Endodermal cell (in vitro differentiated cells): ENCODE measurements at regions not wholly inside any gene's neighbourhood (a gene's known extent, or its start where the extent isn't known, plus 50 kb on each side); places are given as distances from the start of the nearest gene placed in this dataset.

ENCODE experiments used
- DNase-seq: peaks from one replicate; pipeline ENCODE4 v3.0.0-alpha.2; 2017
- H3K27ac ChIP-seq: 2 replicates; pipeline ENCODE4 v1.5.1; 2013; ENCODE audit warnings: mild to moderate bottlenecking, low read depth, low read length, moderate library complexity
- H3K27me3 ChIP-seq: 2 replicates; pipeline ENCODE4 v1.6.1; 2013; ENCODE audit warnings: mild to moderate bottlenecking, low read length, moderate library complexity; ENCODE audit not compliant: insufficient read depth, control insufficient read depth, poor library complexity, severe bottlenecking
- H3K36me3 ChIP-seq: 2 replicates; pipeline ENCODE4 v1.7.0; 2013; ENCODE audit warnings: mild to moderate bottlenecking, low read length, moderate library complexity; ENCODE audit not compliant: control insufficient read depth, insufficient read depth
- H3K4me1 ChIP-seq: one replicate; pipeline ENCODE4 v1.7.0; 2013; ENCODE audit warnings: low read length; ENCODE audit not compliant: control insufficient read depth, insufficient read depth
- H3K4me3 ChIP-seq: 2 replicates; pipeline ENCODE4 v1.5.1; 2013; ENCODE audit warnings: mild to moderate bottlenecking, low read length, moderate library complexity
- H3K9ac ChIP-seq: 2 replicates; pipeline ENCODE4 v1.6.1; 2013; ENCODE audit warnings: mild to moderate bottlenecking, low read length, moderate library complexity; ENCODE audit not compliant: poor library complexity, severe bottlenecking; ENCODE audit errors: extremely low read depth
- H3K9me3 ChIP-seq: 2 replicates; pipeline ENCODE4 v1.6.1; 2013; ENCODE audit warnings: mild to moderate bottlenecking, low read length, moderate library complexity; ENCODE audit not compliant: control insufficient read depth
- H3K27ac Mint-ChIP-seq: 2 replicates; pipeline ENCODE4 v1.8.0; 2020; ENCODE audit warnings: mixed read lengths
- H3K27me3 Mint-ChIP-seq: 2 replicates; pipeline ENCODE4 v1.8.0; 2021; ENCODE audit warnings: mild to moderate bottlenecking, mixed read lengths; ENCODE audit not compliant: insufficient read depth
- H3K36me3 Mint-ChIP-seq: 2 replicates; pipeline ENCODE4 v1.8.0; 2020; ENCODE audit warnings: low read depth, mixed read lengths
- H3K4me1 Mint-ChIP-seq: 2 replicates; pipeline ENCODE4 v1.8.0; 2020; ENCODE audit warnings: mixed read lengths
- H3K4me3 Mint-ChIP-seq: 2 replicates; pipeline ENCODE4 v1.8.0; 2020; ENCODE audit warnings: mild to moderate bottlenecking, moderate library complexity, mixed read lengths
- H3K9me3 Mint-ChIP-seq: 2 replicates; pipeline ENCODE4 v1.8.0; 2020; ENCODE audit warnings: mild to moderate bottlenecking, mixed read lengths
- CTCF ChIP-seq: fragments of 200-600 bp; sonication (generic); conservative IDR thresholded peaks from 2 replicates; pipeline ENCODE4 v1.5.0; 2021; ENCODE audit warnings: antibody characterized with exemption, mild to moderate bottlenecking
- WGBS, 2 experiments: methylation state at CpG; one replicate each; pipeline versions ENCODE4 v1.1.5 to v1.1.7; 2013; ENCODE audit warnings: missing lambda C conversion rate in 2 of 2, mixed read lengths in 1 of 2; ENCODE audit not compliant: insufficient coverage in 1 of 2, insufficient read length in 1 of 2; 5-methylcytosine and 5-hydroxymethylcytosine counted together

DNA sequence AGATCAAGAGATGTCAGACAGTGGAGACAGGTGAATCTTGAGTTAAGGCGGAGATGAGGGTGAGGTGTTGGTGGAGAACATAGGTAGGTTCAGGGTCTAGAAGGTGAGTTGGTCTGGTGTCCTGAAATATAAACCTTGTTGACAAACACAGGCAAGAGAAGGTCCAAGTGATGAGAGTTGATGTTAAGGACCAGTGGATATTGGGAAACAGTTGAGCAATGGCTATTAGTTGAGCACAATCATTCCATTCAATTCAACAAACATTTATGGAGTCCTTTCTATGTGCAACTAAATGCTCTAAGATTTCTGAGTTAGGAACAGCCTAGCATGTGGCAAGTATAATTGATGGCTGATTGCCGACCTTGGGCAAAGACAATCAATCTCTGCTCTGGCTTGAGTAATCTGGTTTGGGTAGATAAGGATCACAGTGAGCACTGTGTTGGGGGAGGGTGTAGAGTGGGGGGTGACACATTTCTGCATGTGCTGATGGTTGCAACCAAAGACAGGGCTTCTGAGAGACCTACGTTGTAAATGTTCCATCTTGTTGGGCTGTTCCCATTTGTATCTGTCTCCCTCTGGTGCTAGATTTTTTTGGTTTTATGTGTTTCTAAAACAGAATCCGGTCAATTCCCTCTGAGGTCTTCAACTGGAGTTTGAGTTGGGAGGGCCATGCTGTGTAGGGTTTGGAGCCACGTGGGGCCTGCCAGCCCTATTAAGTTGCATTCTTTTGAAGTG, 201.1 kb downstream of the BAMBI start:
- Mint-ChIP-seq H3K4me1 (peaks cover 18% of the 10 kb centered on the region), H3K27ac (no peak overlapping the region), H3K36me3 (no peaks in the 10 kb centered on the region), H3K27me3 (no peaks in the 10 kb centered on the region), H3K9me3 (no peaks in the 10 kb centered on the region), H3K4me3 (no peak overlapping the region)
- H3K9ac ChIP-seq: no peak overlapping the region
- H3K4me1 ChIP-seq: peaks cover 2% of the 10 kb centered on the region
- no peaks in the 10 kb centered on the region for H3K27me3 ChIP-seq
- H3K27ac ChIP-seq: no peak overlapping the region
- no peaks in the 10 kb centered on the region for H3K9me3 ChIP-seq
- no peaks in the 10 kb centered on the region for H3K36me3 ChIP-seq
- TF ChIP-seq CTCF: no peak
- 88 to 93% methylated on average over 2 to 5 of the region's 5 CpGs for WGBS, 2 experiments
- no peak for DNase-seq
- no peak overlapping the region for H3K4me3 ChIP-seq

GRCh38 chr10:28879246-28879645, 201.9 kb downstream of the BAMBI start:
- TF ChIP-seq CTCF: no peak
- H3K36me3 Mint-ChIP-seq: no peaks in the 10 kb centered on the region
- DNase-seq: no peak
- Histone ChIP-seq H3K4me3 (no peak overlapping the region), H3K9ac (no peak overlapping the region), H3K27me3 (no peaks in the 10 kb centered on the region), H3K9me3 (no peaks in the 10 kb centered on the region), H3K27ac (no peak overlapping the region), H3K36me3 (no peaks in the 10 kb centered on the region), H3K4me1 (peaks cover 2% of the 10 kb centered on the region)
- H3K27ac Mint-ChIP-seq: no peak overlapping the region
- no peaks in the 10 kb centered on the region for H3K27me3 Mint-ChIP-seq
- H3K4me1 Mint-ChIP-seq: peaks cover 18% of the 10 kb centered on the region
- H3K9me3 Mint-ChIP-seq: no peaks in the 10 kb centered on the region
- no peak overlapping the region for H3K4me3 Mint-ChIP-seq

GRCh38 chr10:28879875-28880682, 202.8 kb downstream of the BAMBI start:
- Histone ChIP-seq H3K9ac (no peak overlapping the region), H3K27me3 (no peaks in the 10 kb centered on the region), H3K36me3 (no peaks in the 10 kb centered on the region), H3K9me3 (no peaks in the 10 kb centered on the region), H3K4me1 (peaks cover 2% of the 10 kb centered on the region), H3K4me3 (no peak overlapping the region), H3K27ac (no peak overlapping the region)
- Mint-ChIP-seq H3K4me3 (no peak overlapping the region), H3K27ac (no peak overlapping the region), H3K27me3 (no peaks in the 10 kb centered on the region), H3K36me3 (no peaks in the 10 kb centered on the region), H3K4me1 (peaks cover 18% of the 10 kb centered on the region), H3K9me3 (no peaks in the 10 kb centered on the region)
- WGBS, 2 experiments: 92 to 94% methylated on average over 11 to 16 of the region's 16 CpGs
- no peak for DNase-seq
- TF ChIP-seq CTCF: no peak
